ENCODE measurements at regions not wholly inside any gene's neighbourhood (a gene's known extent, or its start where the extent isn't known, plus 50 kb on each side); places are given as distances from the start of the nearest gene placed in this dataset.
A peak's percentile ranks its signal among the peaks of the same experiment; 100 is the strongest.

GRCh38 chr9:17988489-17988888, 409.6 kb downstream of the SH3GL2 start:
- no peak overlapping the region for H3K18ac ChIP-seq (ENCODE audit: low read length)
- no peak overlapping the region for H4K91ac ChIP-seq (ENCODE audit: low read depth, low read length, poor library complexity)
- WGBS, 2 donors (ENCODE audit: extremely low coverage in 2 of 2, insufficient read length in 2 of 2, insufficient replicate concordance in 1 of 2): no CpG with 5 or more reads among the region's 1 CpG

GRCh38 chr9:17990602-17991001, 411.7 kb downstream of the SH3GL2 start:
- Histone ChIP-seq H3K18ac (ENCODE audit: low read length) (no peak overlapping the region), H3K36me3 (replicated peaks in 1 of 2; ENCODE audit: control insufficient read depth in 2 of 2, insufficient read depth in 2 of 2, low read length in 2 of 2) (no peaks in the 10 kb centered on the region), H3K14ac (ENCODE audit: low read length) (no peak overlapping the region), H3K4ac (ENCODE audit: low read length) (no peak overlapping the region), H2BK15ac (ENCODE audit: low read length) (no peak overlapping the region), H3K9me3 (replicated peaks in 1 of 2; ENCODE audit: control insufficient read depth in 2 of 2, insufficient read depth in 1 of 2, low read depth in 1 of 2, low read length in 2 of 2) (no peaks in the 10 kb centered on the region), H3K4me3 (ENCODE audit: low read length in 2 of 2) (no peak overlapping the region), H2AFZ (ENCODE audit: low read length) (no peak overlapping the region), H2BK120ac (ENCODE audit: low read depth, low read length) (no peak overlapping the region), H3K4me2 (ENCODE audit: insufficient read depth, low read length, poor library complexity, severe bottlenecking) (no peak overlapping the region), H2BK5ac (ENCODE audit: low read length) (no peak overlapping the region), H3K23ac (ENCODE audit: low read depth, low read length, poor library complexity) (no peak overlapping the region), H3K27me3 (ENCODE audit: control insufficient read depth in 3 of 3, insufficient read depth in 3 of 3, low read depth in 1 of 3, low read length in 3 of 3) (no peaks in the 10 kb centered on the region), H4K8ac (ENCODE audit: low read depth, low read length) (no peak overlapping the region), H3K79me1 (ENCODE audit: low read depth, low read length) (no peaks in the 10 kb centered on the region), H2BK12ac (ENCODE audit: low read length) (no peak overlapping the region), H3K27ac (replicated peaks; ENCODE audit: low read length) (no peak overlapping the region), H3K4me1 (ENCODE audit: control insufficient read depth in 2 of 2, insufficient read depth in 1 of 2, low read depth in 1 of 2, low read length in 2 of 2) (peaks cover 0 to 2% of the 10 kb centered on the region in 2 donors), H2AK5ac (ENCODE audit: low read depth, low read length) (no peak overlapping the region), H3K9ac (ENCODE audit: low read depth, low read length, poor library complexity) (no peak overlapping the region), H4K91ac (ENCODE audit: low read depth, low read length, poor library complexity) (no peak overlapping the region)
- WGBS, 2 donors (ENCODE audit: extremely low coverage in 2 of 2, insufficient read length in 2 of 2, insufficient replicate concordance in 1 of 2): no CpG with 5 or more reads among the region's 3 CpGs
- DNase-seq (ENCODE audit: low spot score): no peak

More at GRCh38 chr9:17988489-17988888, 409.6 kb downstream of the SH3GL2 start:
- H3K4me2 ChIP-seq (ENCODE audit: insufficient read depth, low read length, poor library complexity, severe bottlenecking): no peak overlapping the region
- H3K79me1 ChIP-seq (ENCODE audit: low read depth, low read length): no peaks in the 10 kb centered on the region
- no peak overlapping the region for H2BK15ac ChIP-seq (ENCODE audit: low read length)
- no peaks in the 10 kb centered on the region for H3K4me1 ChIP-seq (ENCODE audit: control insufficient read depth in 2 of 2, insufficient read depth in 1 of 2, low read depth in 1 of 2, low read length in 2 of 2)
- no peak overlapping the region for H2BK5ac ChIP-seq (ENCODE audit: low read length)
- H3K9ac ChIP-seq (ENCODE audit: low read depth, low read length, poor library complexity): no peak overlapping the region
- H3K23ac ChIP-seq (ENCODE audit: low read depth, low read length, poor library complexity): no peak overlapping the region
- H3K14ac ChIP-seq (ENCODE audit: low read length): no peak overlapping the region
- H3K4ac ChIP-seq (ENCODE audit: low read length): no peak overlapping the region
- no peak overlapping the region for H2BK120ac ChIP-seq (ENCODE audit: low read depth, low read length)
- no peaks in the 10 kb centered on the region for H3K36me3 ChIP-seq (replicated peaks in 1 of 2; ENCODE audit: control insufficient read depth in 2 of 2, insufficient read depth in 2 of 2, low read length in 2 of 2)
- H3K27ac ChIP-seq (replicated peaks; ENCODE audit: low read length): no peak overlapping the region
- no peak overlapping the region for H2AFZ ChIP-seq (ENCODE audit: low read length)
- no peaks in the 10 kb centered on the region for H3K9me3 ChIP-seq (replicated peaks in 1 of 2; ENCODE audit: control insufficient read depth in 2 of 2, insufficient read depth in 1 of 2, low read depth in 1 of 2, low read length in 2 of 2)
- H3K4me3 ChIP-seq (ENCODE audit: low read length in 2 of 2): no peak overlapping the region
- no peak overlapping the region for H4K8ac ChIP-seq (ENCODE audit: low read depth, low read length)
- no peak for DNase-seq (ENCODE audit: low spot score)
- no peak overlapping the region for H2BK12ac ChIP-seq (ENCODE audit: low read length)
- no peaks in the 10 kb centered on the region for H3K27me3 ChIP-seq (ENCODE audit: control insufficient read depth in 3 of 3, insufficient read depth in 3 of 3, low read depth in 1 of 3, low read length in 3 of 3)
- no peak overlapping the region for H2AK5ac ChIP-seq (ENCODE audit: low read depth, low read length)

- peaks cover 0 to 2% of the 10 kb centered on the region in 2 donors for H3K4me1 ChIP-seq (ENCODE audit: control insufficient read depth in 2 of 2, insufficient read depth in 1 of 2, low read depth in 1 of 2, low read length in 2 of 2)
- no peak overlapping the region for H4K8ac ChIP-seq (ENCODE audit: low read depth, low read length)
- H3K18ac ChIP-seq (ENCODE audit: low read length): no peak overlapping the region
- H2AK5ac ChIP-seq (ENCODE audit: low read depth, low read length): no peak overlapping the region
- no peaks in the 10 kb centered on the region for H3K36me3 ChIP-seq (replicated peaks in 1 of 2; ENCODE audit: control insufficient read depth in 2 of 2, insufficient read depth in 2 of 2, low read length in 2 of 2)
- no peak overlapping the region for H4K91ac ChIP-seq (ENCODE audit: low read depth, low read length, poor library complexity)
- no peak overlapping the region for H3K9ac ChIP-seq (ENCODE audit: low read depth, low read length, poor library complexity)
- no peak overlapping the region for H2BK12ac ChIP-seq (ENCODE audit: low read length)
- H2BK120ac ChIP-seq (ENCODE audit: low read depth, low read length): no peak overlapping the region
- DNase-seq (ENCODE audit: low spot score): no peak
- no CpG with 5 or more reads among the region's 1 CpG for WGBS, 2 donors (ENCODE audit: extremely low coverage in 2 of 2, insufficient read length in 2 of 2, insufficient replicate concordance in 1 of 2)
- H3K4ac ChIP-seq (ENCODE audit: low read length): no peak overlapping the region
- no peak overlapping the region for H2AFZ ChIP-seq (ENCODE audit: low read length)
- no peak overlapping the region for H2BK5ac ChIP-seq (ENCODE audit: low read length)
- no peaks in the 10 kb centered on the region for H3K27me3 ChIP-seq (ENCODE audit: control insufficient read depth in 3 of 3, insufficient read depth in 3 of 3, low read depth in 1 of 3, low read length in 3 of 3)
- no peak overlapping the region for H3K4me2 ChIP-seq (ENCODE audit: insufficient read depth, low read length, poor library complexity, severe bottlenecking)
- no peak overlapping the region for H3K14ac ChIP-seq (ENCODE audit: low read length)
- no peaks in the 10 kb centered on the region for H3K9me3 ChIP-seq (replicated peaks in 1 of 2; ENCODE audit: control insufficient read depth in 2 of 2, insufficient read depth in 1 of 2, low read depth in 1 of 2, low read length in 2 of 2)
- no peak overlapping the region for H3K27ac ChIP-seq (replicated peaks; ENCODE audit: low read length)
- H3K79me1 ChIP-seq (ENCODE audit: low read depth, low read length): no peaks in the 10 kb centered on the region
- no peak overlapping the region for H2BK15ac ChIP-seq (ENCODE audit: low read length)
- H3K23ac ChIP-seq (ENCODE audit: low read depth, low read length, poor library complexity): no peak overlapping the region
- no peak overlapping the region for H3K4me3 ChIP-seq (ENCODE audit: low read length in 2 of 2)
Observed at GRCh38 chr9:17993024-17993423, 414.2 kb downstream of the SH3GL2 start.

GRCh38 chr9:17994695-17995425, 416.0 kb downstream of the SH3GL2 start:
- no CpG with 5 or more reads among the region's 4 CpGs for WGBS, 2 donors (ENCODE audit: extremely low coverage in 2 of 2, insufficient read length in 2 of 2, insufficient replicate concordance in 1 of 2)

More at GRCh38 chr9:17994695-17995425, 416.0 kb downstream of the SH3GL2 start:
- Histone ChIP-seq H2AK5ac (ENCODE audit: low read depth, low read length) (no peak overlapping the region), H3K4ac (ENCODE audit: low read length) (no peak overlapping the region), H3K9ac (ENCODE audit: low read depth, low read length, poor library complexity) (no peak overlapping the region), H3K23ac (ENCODE audit: low read depth, low read length, poor library complexity) (no peak overlapping the region), H3K36me3 (replicated peaks in 1 of 2; ENCODE audit: control insufficient read depth in 2 of 2, insufficient read depth in 2 of 2, low read length in 2 of 2) (no peaks in the 10 kb centered on the region), H3K4me3 (ENCODE audit: low read length in 2 of 2) (no peak overlapping the region), H3K27me3 (ENCODE audit: control insufficient read depth in 3 of 3, insufficient read depth in 3 of 3, low read depth in 1 of 3, low read length in 3 of 3) (no peaks in the 10 kb centered on the region), H4K8ac (ENCODE audit: low read depth, low read length) (no peak overlapping the region), H2BK5ac (ENCODE audit: low read length) (no peak overlapping the region), H3K4me2 (ENCODE audit: insufficient read depth, low read length, poor library complexity, severe bottlenecking) (no peak overlapping the region), H3K79me1 (ENCODE audit: low read depth, low read length) (no peaks in the 10 kb centered on the region), H3K27ac (replicated peaks; ENCODE audit: low read length) (no peak overlapping the region), H3K4me1 (ENCODE audit: control insufficient read depth in 2 of 2, insufficient read depth in 1 of 2, low read depth in 1 of 2, low read length in 2 of 2) (peaks cover 0 to 2% of the 10 kb centered on the region in 2 donors), H2BK12ac (ENCODE audit: low read length) (no peak overlapping the region), H2BK120ac (ENCODE audit: low read depth, low read length) (no peak overlapping the region), H2AFZ (ENCODE audit: low read length) (no peak overlapping the region), H3K14ac (ENCODE audit: low read length) (no peak overlapping the region), H2BK15ac (ENCODE audit: low read length) (no peak overlapping the region), H3K9me3 (replicated peaks in 1 of 2; ENCODE audit: control insufficient read depth in 2 of 2, insufficient read depth in 1 of 2, low read depth in 1 of 2, low read length in 2 of 2) (no peaks in the 10 kb centered on the region), H3K18ac (ENCODE audit: low read length) (no peak overlapping the region), H4K91ac (ENCODE audit: low read depth, low read length, poor library complexity) (no peak overlapping the region)
- peak; percentile 4 for DNase-seq (ENCODE audit: low spot score)
